ENCODE measurements at regions not wholly inside any gene's neighbourhood (a gene's known extent, or its start where the extent isn't known, plus 50 kb on each side); places are given as distances from the start of the nearest gene placed in this dataset.

- TF ChIP-seq CTCF (conservative IDR thresholded peaks at IDR 0.05), result no peak
- H3K27ac ChIP-seq, result no peak overlapping the region
Observed at GRCh38 chr22:48883211-48883960, 944.3 kb downstream of the BRD1 start.

GRCh38 chr22:48882636-48883200 lies 945.0 kb downstream of the BRD1 start:
- TF ChIP-seq CTCF (conservative IDR thresholded peaks at IDR 0.05), result no peak

GRCh38 chr22:48881326-48881980 lies 946.2 kb downstream of the BRD1 start:
- TF ChIP-seq CTCF (conservative IDR thresholded peaks at IDR 0.05), result no peak
- no peak overlapping the region for H3K27ac ChIP-seq

More at GRCh38 chr22:48882636-48883200, 945.0 kb downstream of the BRD1 start:
- no peak overlapping the region for H3K27ac ChIP-seq

- H3K27ac ChIP-seq, result no peak overlapping the region
- TF ChIP-seq CTCF (conservative IDR thresholded peaks at IDR 0.05), result no peak
Observed at GRCh38 chr22:48880749-48881148, 946.9 kb downstream of the BRD1 start.

GRCh38 chr22:48876951-48877350 lies 950.7 kb downstream of the BRD1 start:
- no peak for TF ChIP-seq CTCF (conservative IDR thresholded peaks at IDR 0.05)
- H3K27ac ChIP-seq, result no peak overlapping the region

- no peak overlapping the region for H3K27ac ChIP-seq
Observed at GRCh38 chr22:48874956-48875355, 952.7 kb downstream of the BRD1 start.

More at GRCh38 chr22:48874956-48875355, 952.7 kb downstream of the BRD1 start:
- TF ChIP-seq CTCF (conservative IDR thresholded peaks at IDR 0.05), result no peak

Measured in VCaP (cell line).